K562 (cell line): ENCODE measurements at regions not wholly inside any gene's neighbourhood (a gene's known extent, or its start where the extent isn't known, plus 50 kb on each side); places are given as distances from the start of the nearest gene placed in this dataset.
"Not testable (repeated sequence)": the region's sequence is repeated elsewhere in the genome, so short reads cannot be mapped to it uniquely, and the experiment has no call there.

Experiments
- ATAC-seq: fragments of 200-7000 bp; cut with Tn5 transposase; 3 replicates; pipeline ENCODE4 v1.9.1; 2020; ENCODE audit warnings: moderate library complexity
- BruUV-seq: library from RNA; stranded (reverse); fragments of 400-500 nt; replicated peaks from 2 replicates; lab custom pipeline; 2021; lab: Mats Ljungman, UMichigan
- CTCF ChIA-PET: fragments of 300-600 bp; formaldehyde crosslinking; extraction: SDS; loops from one replicate; lab custom pipeline; 2021; ENCODE audit warnings: low intra/inter-chr PET ratio; lab: Yijun Ruan, JAX
- POLR2A ChIA-PET: fragments of 300-600, 350-650 bp; sonication (Branson Sonifier 250); formaldehyde crosslinking; extraction: SDS; loops from one replicate; lab custom pipeline; 2021; ENCODE audit warnings: antibody characterized with exemption, inconsistent platforms; lab: Yijun Ruan, JAX
- DNase-seq, 4 experiments: peaks; one replicate each; pipeline versions ENCODE4 v3.0.0 to v3.0.0-alpha.2; 2011 to 2018; ENCODE audit warnings: low spot score in 3 of 4, mixed read lengths in 3 of 4; ENCODE audit errors: extremely low read depth in 1 of 4
- FAIRE-seq: peaks from 2 replicates; lab custom pipeline; 2011; peaks lifted over from hg19 to GRCh38; lab: Jason Lieb, UNC
- H2AFZ ChIP-seq: 2 replicates; pipeline ENCODE4 v1.6.0; 2011; ENCODE audit warnings: low read depth, low read length, control low read depth, inconsistent platforms
- H3K27ac ChIP-seq: fragments of 200-600 bp; 3 replicates; pipeline ENCODE4 v1.8.0; 2011; ENCODE audit warnings: low read depth, mild to moderate bottlenecking, control low read depth, inconsistent platforms, low read length, moderate library complexity, mixed read lengths; ENCODE audit errors: extremely low read depth
- H3K27me3 ChIP-seq, 2 experiments: fragments of 300-600 bp in 1 of 2; 2 replicates in 1 of 2; 3 replicates in 1 of 2; pipeline versions ENCODE4 v1.6.0 to v1.8.0; 2011; ENCODE audit warnings: inconsistent platforms in 2 of 2, low read length in 2 of 2, mild to moderate bottlenecking in 1 of 2, mixed read lengths in 1 of 2, moderate library complexity in 1 of 2; ENCODE audit not compliant: control insufficient read depth in 2 of 2, insufficient read depth in 2 of 2
- H3K36me3 ChIP-seq: fragments of 300-600 bp; 3 replicates; pipeline ENCODE4 v1.8.0; 2011; ENCODE audit warnings: mild to moderate bottlenecking, low read length, inconsistent platforms; ENCODE audit not compliant: control insufficient read depth, insufficient read depth
- H3K4me1 ChIP-seq, 2 experiments: fragments of 200-600 bp in 1 of 2; replicated peaks in 1 of 2; 2 replicates in 1 of 2; 3 replicates in 1 of 2; pipeline versions ENCODE4 v1.5.1 to v1.8.0; 2011; ENCODE audit warnings: inconsistent platforms in 2 of 2, low read length in 2 of 2, mild to moderate bottlenecking in 1 of 2, mixed read lengths in 1 of 2, moderate library complexity in 1 of 2; ENCODE audit not compliant: control insufficient read depth in 2 of 2, insufficient read depth in 2 of 2
- H3K4me2 ChIP-seq: 2 replicates; pipeline ENCODE4 v1.6.1; 2011; ENCODE audit warnings: low read length, control low read depth, inconsistent platforms, mixed read lengths; ENCODE audit not compliant: insufficient read depth
- H3K4me3 ChIP-seq: fragments of 200-600 bp; sonication (generic), shearing (Covaris generic); 2 replicates; pipeline ENCODE4 v1.5.1; 2016; ENCODE audit warnings: control low read depth, inconsistent platforms
- H3K79me2 ChIP-seq: fragments of 200-600 bp; 3 replicates; pipeline ENCODE4 v1.8.0; 2011; ENCODE audit warnings: low read length, inconsistent platforms; ENCODE audit not compliant: control insufficient read depth, insufficient read depth
- H3K9ac ChIP-seq, 2 experiments: 2 replicates each; pipeline versions ENCODE4 v1.6.0 to v1.6.1; 2011; ENCODE audit warnings: low read depth in 2 of 2, low read length in 2 of 2, control low read depth in 1 of 2, inconsistent platforms in 1 of 2, mild to moderate bottlenecking in 1 of 2, mixed read lengths in 1 of 2; ENCODE audit not compliant: insufficient read depth in 1 of 2
- H3K9me1 ChIP-seq: one replicate; pipeline ENCODE4 v1.6.0; 2011; ENCODE audit warnings: inconsistent platforms, mild to moderate bottlenecking, low read length, moderate library complexity; ENCODE audit not compliant: control insufficient read depth, insufficient read depth
- H3K9me3 ChIP-seq: replicated peaks from 2 replicates; pipeline ENCODE4 v1.5.1; 2011; ENCODE audit warnings: low read depth, low read length, inconsistent platforms; ENCODE audit not compliant: control insufficient read depth, insufficient read depth
- H4K20me1 ChIP-seq: replicated peaks from 2 replicates; pipeline ENCODE4 v1.6.1; 2011; ENCODE audit warnings: low read length, inconsistent platforms, mixed read lengths; ENCODE audit not compliant: control insufficient read depth, insufficient read depth
- CXXC5 ChIP-seq: fragments of 250-450 bp; sonication (Bioruptor Pico); IDR thresholded peaks from 2 replicates; pipeline ENCODE4 v1.8.0; 2022; ENCODE audit warnings: inconsistent platforms, mild to moderate bottlenecking, moderate library complexity
- EGR1 ChIP-seq: fragments of 450-650 bp; conservative IDR thresholded peaks from 2 replicates; pipeline ENCODE4 v1.6.1; 2017; ENCODE audit warnings: mild to moderate bottlenecking
- MAZ ChIP-seq, 2 experiments: fragments of 450-650 bp in 1 of 2; sonication (generic) in 1 of 2; formaldehyde crosslinking; IDR thresholded peaks in 1 of 2; conservative IDR thresholded peaks in 1 of 2; 2 replicates each; pipeline versions ENCODE4 v1.4.0 to v1.5.0; 2020; ENCODE audit warnings: mild to moderate bottlenecking in 1 of 2, missing genetic modification reagents in 1 of 2
- NFIC ChIP-seq: fragments of 450-650 bp; IDR thresholded peaks from 2 replicates; pipeline ENCODE4 v1.6.1; 2017; ENCODE audit warnings: mild to moderate bottlenecking, inconsistent platforms
- PHF8 ChIP-seq: fragments of 200-600 bp; sonication (generic); IDR thresholded peaks from 2 replicates; pipeline ENCODE4 v1.6.1; 2012; ENCODE audit warnings: mixed run types, mild to moderate bottlenecking, inconsistent platforms, low read length, moderate library complexity, borderline replicate concordance
- POLR2G ChIP-seq: fragments of 200-400 bp; formaldehyde crosslinking; IDR thresholded peaks from 2 replicates; pipeline ENCODE4 v1.6.1; 2017; ENCODE audit warnings: low read depth, mild to moderate bottlenecking, antibody characterized with exemption, low read length, moderate library complexity
- RBFOX2 ChIP-seq: fragments of 200-400 bp; formaldehyde crosslinking; IDR thresholded peaks from 2 replicates; pipeline ENCODE4 v1.6.1; 2017; ENCODE audit warnings: low read depth, mild to moderate bottlenecking, low read length, moderate library complexity
- SP1 ChIP-seq: sonication (generic); formaldehyde crosslinking; IDR thresholded peaks from 2 replicates; pipeline ENCODE4 v1.8.1; 2022; ENCODE audit warnings: mild to moderate bottlenecking, missing genetic modification reagents
- ZFX ChIP-seq: sonication (generic); formaldehyde crosslinking; IDR thresholded peaks from 2 replicates; pipeline ENCODE4 v1.8.0; 2022; ENCODE audit warnings: mild to moderate bottlenecking, missing genetic modification reagents, moderate library complexity
- WGBS: fragments of 100-300 bp; shearing (Covaris generic); methylation state at CpG from one replicate; pipeline ENCODE4 v1.1.6; 2016; ENCODE audit warnings: low coverage, mixed read lengths; ENCODE audit not compliant: insufficient coverage; ENCODE audit errors: missing lambda C conversion rate; 5-methylcytosine and 5-hydroxymethylcytosine counted together
- in situ Hi-C: fragments of 300-500 bp; cut with MboI; formaldehyde crosslinking; loops from 4 replicates; pipeline ENCODE4 v1.15.0; 2018; ENCODE audit warnings: inconsistent platforms, mixed read lengths
- intact Hi-C: fragments of 100-400 bp; cut with micrococcal nuclease; formaldehyde crosslinking; loops from 2 replicates; pipeline ENCODE4 v1.14.2; 2022
- TF ChIP-seq, protein P1 (sequence below): sonication (generic); formaldehyde crosslinking; IDR thresholded peaks from 2 replicates; pipeline ENCODE4 v1.8.0; 2022; ENCODE audit warnings: missing genetic modification reagents, mild to moderate bottlenecking, moderate library complexity, borderline replicate concordance
- TF ChIP-seq, protein P2 (sequence below), 2 experiments: IDR thresholded peaks; 2 replicates each; pipeline ENCODE4 v1.6.1; 2011; ENCODE audit warnings: borderline replicate concordance in 1 of 2, control low read depth in 1 of 2, low read depth in 1 of 2, low read length in 1 of 2, mild to moderate bottlenecking in 1 of 2, mixed read lengths in 1 of 2, moderate library complexity in 1 of 2; ENCODE audit not compliant: insufficient read depth in 1 of 2, insufficient read length in 1 of 2, poor library complexity in 1 of 2, severe bottlenecking in 1 of 2; ENCODE audit errors: extremely low read depth in 1 of 2
- TF ChIP-seq, protein P3 (sequence below): fragments of 200-800 bp; sonication (Bioruptor generic); IDR thresholded peaks from 2 replicates; pipeline ENCODE4 v1.6.1; 2017; ENCODE audit warnings: missing genetic modification characterization, missing compliant biosample characterization

DNA sequence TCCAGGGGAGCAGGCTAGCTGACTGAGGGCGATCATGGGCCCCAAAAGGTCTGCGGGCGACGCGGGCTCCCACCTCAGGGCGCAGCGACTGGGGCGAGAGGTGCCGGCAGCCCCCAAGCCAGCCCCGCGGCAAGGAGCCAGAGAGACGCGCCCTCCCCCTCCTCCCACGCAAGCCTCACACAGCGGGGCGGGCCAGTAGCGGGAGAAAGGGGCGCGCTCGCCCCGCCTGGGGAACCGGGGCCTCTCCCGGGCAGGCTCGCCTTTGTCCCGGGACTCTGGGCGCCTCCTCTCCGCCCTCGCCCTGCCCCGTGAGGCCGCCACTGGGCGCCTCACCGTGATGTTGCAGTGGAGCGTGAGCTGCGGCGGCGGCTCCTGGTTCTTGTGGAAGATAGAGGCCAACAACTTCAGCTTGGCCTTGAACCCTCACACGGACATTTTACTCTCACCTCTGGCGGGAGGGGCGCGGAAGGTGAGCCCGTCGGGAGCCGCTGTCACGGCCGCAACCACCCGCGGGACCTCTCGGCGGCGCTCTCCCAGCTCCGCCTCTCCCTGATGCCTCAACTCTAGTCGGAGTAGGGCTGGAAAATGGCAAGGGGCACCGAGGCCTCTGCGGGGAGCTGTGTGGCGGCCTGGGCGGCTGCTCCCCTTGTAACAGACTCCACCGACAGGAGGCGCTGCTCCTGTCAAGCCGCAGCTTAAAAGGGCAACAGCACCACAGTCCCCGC is 100.5 kb upstream of the ZSCAN2 start:
- H3K36me3 ChIP-seq, FAIRE-seq: not testable (repeated sequence)
- TF ChIP-seq PHF8: peak; percentile 13; the same call in 1 of the 2 replicates
- peak; percentile 61 for TF ChIP-seq SP1
- TF ChIP-seq, protein P1, sequence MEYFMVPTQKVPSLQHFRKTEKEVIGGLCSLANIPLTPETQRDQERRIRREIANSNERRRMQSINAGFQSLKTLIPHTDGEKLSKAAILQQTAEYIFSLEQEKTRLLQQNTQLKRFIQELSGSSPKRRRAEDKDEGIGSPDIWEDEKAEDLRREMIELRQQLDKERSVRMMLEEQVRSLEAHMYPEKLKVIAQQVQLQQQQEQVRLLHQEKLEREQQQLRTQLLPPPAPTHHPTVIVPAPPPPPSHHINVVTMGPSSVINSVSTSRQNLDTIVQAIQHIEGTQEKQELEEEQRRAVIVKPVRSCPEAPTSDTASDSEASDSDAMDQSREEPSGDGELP (CRISPR knock-in tag): peak; percentile 61
- peak; percentile 38 to 75; a peak in 3 of 4 replicates for TF ChIP-seq MAZ (CRISPR knock-in tag; conservative IDR thresholded peaks at IDR 0.05 in 1 of 2, IDR thresholded peaks at IDR 0.05 in 1 of 2)
- peak; percentile 56 for TF ChIP-seq RBFOX2
- TF ChIP-seq EGR1: peak; percentile 60
- TF ChIP-seq, protein P2, sequence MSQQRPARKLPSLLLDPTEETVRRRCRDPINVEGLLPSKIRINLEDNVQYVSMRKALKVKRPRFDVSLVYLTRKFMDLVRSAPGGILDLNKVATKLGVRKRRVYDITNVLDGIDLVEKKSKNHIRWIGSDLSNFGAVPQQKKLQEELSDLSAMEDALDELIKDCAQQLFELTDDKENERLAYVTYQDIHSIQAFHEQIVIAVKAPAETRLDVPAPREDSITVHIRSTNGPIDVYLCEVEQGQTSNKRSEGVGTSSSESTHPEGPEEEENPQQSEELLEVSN (IDR thresholded peaks at IDR 0.05; ENCODE audit: borderline replicate concordance in 1 of 2, extremely low read depth in 1 of 2, insufficient read depth in 1 of 2, insufficient read length in 1 of 2, low read depth in 1 of 2, low read length in 1 of 2, poor library complexity in 1 of 2, severe bottlenecking in 1 of 2): peak in 1 of 2 experiments; percentile 38
- peak; percentile 43; the same call in 1 of the 2 replicates for TF ChIP-seq CXXC5 (CRISPR knock-in tag)
- TF ChIP-seq ZFX (CRISPR knock-in tag): peak; percentile 86
- TF ChIP-seq POLR2G: peak; percentile 63
- 0 out of 2 replicates have a peak, but pooled peaks have one; percentile 43 for TF ChIP-seq NFIC
- TF ChIP-seq, protein P3, sequence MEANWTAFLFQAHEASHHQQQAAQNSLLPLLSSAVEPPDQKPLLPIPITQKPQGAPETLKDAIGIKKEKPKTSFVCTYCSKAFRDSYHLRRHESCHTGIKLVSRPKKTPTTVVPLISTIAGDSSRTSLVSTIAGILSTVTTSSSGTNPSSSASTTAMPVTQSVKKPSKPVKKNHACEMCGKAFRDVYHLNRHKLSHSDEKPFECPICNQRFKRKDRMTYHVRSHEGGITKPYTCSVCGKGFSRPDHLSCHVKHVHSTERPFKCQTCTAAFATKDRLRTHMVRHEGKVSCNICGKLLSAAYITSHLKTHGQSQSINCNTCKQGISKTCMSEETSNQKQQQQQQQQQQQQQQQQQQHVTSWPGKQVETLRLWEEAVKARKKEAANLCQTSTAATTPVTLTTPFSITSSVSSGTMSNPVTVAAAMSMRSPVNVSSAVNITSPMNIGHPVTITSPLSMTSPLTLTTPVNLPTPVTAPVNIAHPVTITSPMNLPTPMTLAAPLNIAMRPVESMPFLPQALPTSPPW: peak; percentile 24; the same call in 1 of the 2 replicates
- TF ChIP-seq, all 486 proteins: peak for 12; not testable (repeated sequence) for 474
- Histone ChIP-seq H3K27ac (0 out of 3 replicates have a peak overlapping the region, but pooled peaks have one; percentile 58), H3K9ac (peak overlapping the region in 1 of 2 experiments; percentile 74; a peak in 1 of 4 replicates), H3K4me3 (peak overlapping the region; percentile 42)
- H2AFZ ChIP-seq, H3K9me1 ChIP-seq, intact Hi-C loops, POLR2A ChIA-PET, CTCF ChIA-PET, H3K4me2 ChIP-seq, H3K79me2 ChIP-seq, in situ Hi-C loops, H4K20me1 ChIP-seq, H3K27me3 ChIP-seq, H3K9me3 ChIP-seq, DNase-seq, ATAC-seq, H3K4me1 ChIP-seq: not testable (repeated sequence)
- WGBS: 0% methylated on average over 2 of the region's 60 CpGs
- BruUV-seq: TSS peak; percentile 41
